Vagina (tissue), 2 donors: ENCODE measurements at regions not wholly inside any gene's neighbourhood (a gene's known extent, or its start where the extent isn't known, plus 50 kb on each side); places are given as distances from the start of the nearest gene placed in this dataset.

Experiments
- POLR2AphosphoS5 ChIP-seq, 2 donors: sonication (generic); formaldehyde crosslinking; IDR thresholded peaks; one replicate each; pipeline ENCODE4 v1.9.0; 2017; ENCODE audit warnings: antibody characterized with exemption in 2 of 2, mild to moderate bottlenecking in 2 of 2, low read depth in 1 of 2; ENCODE audit not compliant: insufficient read depth in 1 of 2
- TF ChIP-seq, protein P1 (sequence below), 3 experiments: fragments of 450-650 bp in 2 of 3; fragments of 200-600 bp in 1 of 3; sonication (generic) in 1 of 3; IDR thresholded peaks; one replicate each; pipeline ENCODE4 v1.5.1; 2017 to 2019; ENCODE audit warnings: antibody characterized with exemption in 3 of 3, mild to moderate bottlenecking in 2 of 3, moderate library complexity in 2 of 3

DNA sequence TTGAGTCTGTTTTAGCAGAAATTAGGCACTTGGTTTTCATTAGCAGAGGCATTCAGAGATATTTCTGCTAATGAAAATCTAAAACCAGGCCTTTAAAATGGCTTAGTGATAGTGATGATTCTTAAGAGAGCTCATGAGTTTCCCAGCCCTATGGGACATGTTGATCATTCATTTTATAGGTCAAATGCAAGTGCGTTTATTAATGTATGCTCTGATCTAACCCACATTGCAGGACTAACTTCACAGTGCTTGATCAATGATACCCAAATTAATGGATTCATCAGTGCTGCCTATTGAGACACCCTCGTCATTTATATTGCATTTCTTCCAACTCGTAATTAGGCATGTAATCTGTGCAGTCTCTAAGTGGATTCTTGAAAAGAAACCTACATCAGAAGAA, 54.7 kb upstream of the ETAA1 start:
- TF ChIP-seq, protein P1, sequence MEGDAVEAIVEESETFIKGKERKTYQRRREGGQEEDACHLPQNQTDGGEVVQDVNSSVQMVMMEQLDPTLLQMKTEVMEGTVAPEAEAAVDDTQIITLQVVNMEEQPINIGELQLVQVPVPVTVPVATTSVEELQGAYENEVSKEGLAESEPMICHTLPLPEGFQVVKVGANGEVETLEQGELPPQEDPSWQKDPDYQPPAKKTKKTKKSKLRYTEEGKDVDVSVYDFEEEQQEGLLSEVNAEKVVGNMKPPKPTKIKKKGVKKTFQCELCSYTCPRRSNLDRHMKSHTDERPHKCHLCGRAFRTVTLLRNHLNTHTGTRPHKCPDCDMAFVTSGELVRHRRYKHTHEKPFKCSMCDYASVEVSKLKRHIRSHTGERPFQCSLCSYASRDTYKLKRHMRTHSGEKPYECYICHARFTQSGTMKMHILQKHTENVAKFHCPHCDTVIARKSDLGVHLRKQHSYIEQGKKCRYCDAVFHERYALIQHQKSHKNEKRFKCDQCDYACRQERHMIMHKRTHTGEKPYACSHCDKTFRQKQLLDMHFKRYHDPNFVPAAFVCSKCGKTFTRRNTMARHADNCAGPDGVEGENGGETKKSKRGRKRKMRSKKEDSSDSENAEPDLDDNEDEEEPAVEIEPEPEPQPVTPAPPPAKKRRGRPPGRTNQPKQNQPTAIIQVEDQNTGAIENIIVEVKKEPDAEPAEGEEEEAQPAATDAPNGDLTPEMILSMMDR (IDR thresholded peaks at IDR 0.05) = no peak
- no peak for TF ChIP-seq POLR2AphosphoS5 (IDR thresholded peaks at IDR 0.05; ENCODE audit: insufficient read depth in 1 of 2, low read depth in 1 of 2)
